COLO668 (cell line): ENCODE measurements at regions not wholly inside any gene's neighbourhood (a gene's known extent, or its start where the extent isn't known, plus 50 kb on each side); places are given as distances from the start of the nearest gene placed in this dataset.
"Not testable (repeated sequence)": the region's sequence is repeated elsewhere in the genome, so short reads cannot be mapped to it uniquely, and the experiment has no call there.

Experiments used
- DNase-seq: peaks from one replicate; lab custom pipeline; 2025; ENCODE audit not compliant: unreplicated experiment; lab: John Stamatoyannopoulos, UW

- no peak for DNase-seq
Measured at GRCh38 chrX:46234775-46235174, 310.4 kb downstream of the ZNF674 start.

GRCh38 chrX:46228389-46228788, 316.8 kb downstream of the ZNF674 start:
- DNase-seq = no peak

GRCh38 chrX:46226422-46226821, 318.8 kb downstream of the ZNF674 start:
- DNase-seq = no peak

GRCh38 chrX:46223499-46223898, 321.7 kb downstream of the ZNF674 start:
- DNase-seq = not testable (repeated sequence)

- DNase-seq = no peak
Measured at GRCh38 chrX:46220822-46221221, 324.4 kb downstream of the ZNF674 start.

- DNase-seq = no peak
Measured at GRCh38 chrX:46218373-46218772, 326.8 kb downstream of the ZNF674 start.

GRCh38 chrX:46216406-46216805, 328.8 kb downstream of the ZNF674 start:
- DNase-seq = no peak

GRCh38 chrX:46211079-46211478, 334.1 kb downstream of the ZNF674 start:
- DNase-seq = no peak

GRCh38 chrX:46209768-46210167, 335.5 kb downstream of the ZNF674 start:
- no peak for DNase-seq

GRCh38 chrX:46209037-46209436, 336.2 kb downstream of the ZNF674 start:
- no peak for DNase-seq

- DNase-seq = no peak
Measured at GRCh38 chrX:46208225-46208854, 336.9 kb downstream of the ZNF674 start.

- no peak for DNase-seq
Measured at GRCh38 chrX:46204721-46205422, 340.3 kb downstream of the ZNF674 start.

- DNase-seq = no peak
Measured at GRCh38 chrX:46202733-46203514, 342.3 kb downstream of the ZNF674 start.

GRCh38 chrX:46200413-46200812, 344.8 kb downstream of the ZNF674 start:
- DNase-seq = no peak

GRCh38 chrX:46198858-46199257, 346.4 kb downstream of the ZNF674 start:
- DNase-seq = no peak

- not testable (repeated sequence) for DNase-seq
Measured at GRCh38 chrX:46186811-46187106, 358.5 kb downstream of the ZNF674 start.

- DNase-seq = no peak
Measured at GRCh38 chrX:46185923-46186810, 359.1 kb downstream of the ZNF674 start.

- no peak for DNase-seq
Measured at GRCh38 chrX:46184749-46185148, 360.5 kb downstream of the ZNF674 start.

- DNase-seq = peak; percentile 27
Measured at GRCh38 chrX:46180258-46180687, 364.9 kb downstream of the ZNF674 start.

- peak; percentile 27 for DNase-seq
Measured at GRCh38 chrX:46179748-46180147, 365.5 kb downstream of the ZNF674 start.

- no peak for DNase-seq
Measured at GRCh38 chrX:46178763-46179162, 366.5 kb downstream of the ZNF674 start.
